ENCODE measurements at regions not wholly inside any gene's neighbourhood (a gene's known extent, or its start where the extent isn't known, plus 50 kb on each side); places are given as distances from the start of the nearest gene placed in this dataset.
"Not testable (repeated sequence)": the region's sequence is repeated elsewhere in the genome, so short reads cannot be mapped to it uniquely, and the experiment has no call there.

DNA sequence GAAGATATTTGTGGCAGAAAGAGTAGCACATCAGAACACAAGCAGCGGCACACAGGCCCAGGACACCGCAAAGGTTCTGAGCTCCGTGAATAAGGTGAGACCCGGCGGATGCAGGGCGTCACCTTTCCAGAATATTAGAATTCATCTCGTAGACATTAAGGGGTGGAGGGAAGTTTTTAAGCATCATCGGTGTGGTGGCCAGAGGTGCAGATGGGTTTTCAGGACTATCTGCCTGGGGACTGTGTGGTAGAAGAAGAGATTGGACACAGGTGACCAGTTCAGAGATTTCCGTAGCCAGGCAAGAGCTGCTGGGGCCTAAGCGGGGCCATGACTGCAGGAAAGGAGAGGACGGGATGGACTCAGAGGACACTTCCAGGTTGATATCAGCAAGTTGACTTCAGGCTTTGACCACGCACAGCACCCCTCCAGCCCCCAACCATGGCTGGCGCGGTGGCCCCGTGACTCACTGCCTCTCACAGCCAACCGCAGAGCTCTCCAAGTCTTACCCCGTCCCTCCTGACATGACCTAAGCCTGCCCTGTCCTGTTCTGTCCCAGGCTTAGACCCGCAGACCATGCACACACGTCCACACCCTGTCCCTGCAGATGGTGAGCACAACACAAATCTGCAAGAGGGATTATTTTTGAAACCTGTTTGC, 97.2 kb downstream of the OAT start:
- DNase-seq (ENCODE audit: low spot score): no peak
- in situ Hi-C loops (cut with MboI; ENCODE audit: low pct_unique_long_range_greater_than_20kb, low sequenced_read_pairs, unreplicated experiment): no loop called here
- TF ChIP-seq, protein P1, sequence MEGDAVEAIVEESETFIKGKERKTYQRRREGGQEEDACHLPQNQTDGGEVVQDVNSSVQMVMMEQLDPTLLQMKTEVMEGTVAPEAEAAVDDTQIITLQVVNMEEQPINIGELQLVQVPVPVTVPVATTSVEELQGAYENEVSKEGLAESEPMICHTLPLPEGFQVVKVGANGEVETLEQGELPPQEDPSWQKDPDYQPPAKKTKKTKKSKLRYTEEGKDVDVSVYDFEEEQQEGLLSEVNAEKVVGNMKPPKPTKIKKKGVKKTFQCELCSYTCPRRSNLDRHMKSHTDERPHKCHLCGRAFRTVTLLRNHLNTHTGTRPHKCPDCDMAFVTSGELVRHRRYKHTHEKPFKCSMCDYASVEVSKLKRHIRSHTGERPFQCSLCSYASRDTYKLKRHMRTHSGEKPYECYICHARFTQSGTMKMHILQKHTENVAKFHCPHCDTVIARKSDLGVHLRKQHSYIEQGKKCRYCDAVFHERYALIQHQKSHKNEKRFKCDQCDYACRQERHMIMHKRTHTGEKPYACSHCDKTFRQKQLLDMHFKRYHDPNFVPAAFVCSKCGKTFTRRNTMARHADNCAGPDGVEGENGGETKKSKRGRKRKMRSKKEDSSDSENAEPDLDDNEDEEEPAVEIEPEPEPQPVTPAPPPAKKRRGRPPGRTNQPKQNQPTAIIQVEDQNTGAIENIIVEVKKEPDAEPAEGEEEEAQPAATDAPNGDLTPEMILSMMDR (IDR thresholded peaks at IDR 0.05; ENCODE audit: extremely low read depth, insufficient read depth, missing control alignments): no peak

DNA sequence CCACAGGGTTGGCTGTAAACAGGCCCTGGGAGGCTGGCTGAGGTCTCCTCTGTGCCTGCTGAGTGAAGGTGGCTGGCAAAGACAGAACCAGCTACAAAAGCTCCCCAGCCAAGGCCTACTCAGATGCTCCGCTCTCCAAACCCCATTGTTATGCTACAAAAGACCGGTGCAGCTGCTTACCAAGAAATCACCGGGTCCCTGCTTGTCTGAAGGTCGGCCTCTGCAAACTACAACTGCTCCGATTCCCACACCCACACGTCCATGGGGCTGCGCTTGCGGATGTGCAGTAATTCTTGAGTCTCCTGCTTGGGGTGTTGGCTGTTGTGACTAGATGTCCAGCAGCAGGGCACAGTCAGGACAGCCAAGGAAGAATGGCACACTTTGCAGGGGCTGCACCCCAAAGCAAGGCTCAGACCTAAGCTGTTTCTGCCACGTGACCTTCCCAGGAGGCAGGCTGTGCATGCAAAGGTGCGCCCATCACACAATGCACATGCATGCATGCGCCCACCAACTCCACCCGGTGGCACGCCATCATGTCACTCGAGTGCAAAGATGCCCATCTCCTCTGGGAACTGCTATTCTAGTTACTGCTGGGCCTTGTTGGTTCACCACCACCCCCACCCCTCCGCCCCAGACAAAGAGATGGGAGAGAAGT, 97.8 kb downstream of the OAT start:
- no peak for DNase-seq (ENCODE audit: low spot score)
- TF ChIP-seq, protein P1 (IDR thresholded peaks at IDR 0.05; ENCODE audit: extremely low read depth, insufficient read depth, missing control alignments): no peak
- in situ Hi-C loops (cut with MboI; ENCODE audit: low pct_unique_long_range_greater_than_20kb, low sequenced_read_pairs, unreplicated experiment): no loop called here

DNA sequence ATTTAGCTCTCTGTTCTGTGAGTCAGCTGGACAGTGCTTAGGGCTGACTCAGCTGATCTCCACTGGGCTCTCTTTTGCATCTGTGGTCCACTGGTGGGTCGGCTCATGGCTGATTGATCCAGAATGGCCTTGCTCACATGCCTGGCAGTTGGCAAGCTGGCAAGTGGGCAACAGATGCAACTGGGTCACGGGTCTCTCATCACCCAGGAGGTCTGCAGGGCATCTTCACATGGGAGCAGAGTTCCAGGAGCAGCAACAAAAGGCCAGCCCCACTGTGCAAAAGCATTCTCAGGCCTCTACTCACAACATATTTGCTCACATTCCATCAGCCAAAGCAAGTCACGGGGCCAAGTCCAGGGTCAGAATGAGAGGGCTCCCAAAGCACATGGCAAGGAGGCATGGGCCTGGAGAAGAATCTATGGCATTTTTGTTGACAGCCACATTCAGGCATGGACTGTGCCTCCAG, 98.8 kb downstream of the OAT start:
- TF ChIP-seq, protein P1 (IDR thresholded peaks at IDR 0.05; ENCODE audit: extremely low read depth, insufficient read depth, missing control alignments): no peak
- in situ Hi-C loops (cut with MboI; ENCODE audit: low pct_unique_long_range_greater_than_20kb, low sequenced_read_pairs, unreplicated experiment): no loop called here
- no peak for DNase-seq (ENCODE audit: low spot score)

DNA sequence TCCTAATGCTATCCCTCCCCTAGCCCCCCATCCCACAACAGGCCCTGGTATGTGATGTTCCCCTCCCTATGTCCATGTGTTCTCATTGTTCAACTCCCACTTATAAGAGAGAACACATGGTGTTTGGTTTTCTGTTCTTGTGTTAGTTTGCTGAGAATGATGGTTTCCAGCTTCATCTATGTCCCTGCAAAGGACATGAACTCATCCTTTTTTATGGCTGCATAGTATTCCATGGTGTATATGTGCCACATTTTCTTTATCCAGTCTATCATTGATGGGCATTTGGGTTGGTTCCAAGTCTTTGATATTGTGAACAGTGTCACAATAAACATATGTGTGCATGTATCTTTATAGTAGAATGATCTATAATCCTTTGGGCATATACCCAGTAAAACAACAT, 99.2 kb downstream of the OAT start:
- DNase-seq (ENCODE audit: low spot score); in situ Hi-C loops (cut with MboI; ENCODE audit: low pct_unique_long_range_greater_than_20kb, low sequenced_read_pairs, unreplicated experiment): not testable (repeated sequence)

DNA sequence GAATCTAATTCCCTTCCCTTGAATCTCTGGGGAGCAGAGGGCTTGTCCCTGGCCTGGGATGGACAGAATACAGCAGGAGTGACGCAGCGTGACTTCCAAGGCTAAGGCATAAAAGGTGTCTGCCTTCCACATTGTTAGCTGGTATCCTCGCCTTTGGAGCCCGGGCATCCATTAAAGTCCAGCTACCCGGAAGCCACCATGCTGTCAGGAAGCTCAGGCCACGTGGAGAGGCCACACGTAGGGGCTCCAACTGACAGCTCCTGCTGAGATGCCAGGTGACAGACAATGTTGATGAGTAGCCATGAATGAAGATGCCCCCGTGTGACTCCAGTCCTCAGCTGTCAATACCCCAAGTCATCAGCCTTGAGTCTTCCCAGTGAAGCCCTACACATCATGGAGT, 99.9 kb downstream of the OAT start:
- no peak for DNase-seq (ENCODE audit: low spot score)
- TF ChIP-seq, protein P1 (IDR thresholded peaks at IDR 0.05; ENCODE audit: extremely low read depth, insufficient read depth, missing control alignments): no peak
- in situ Hi-C loops (cut with MboI; ENCODE audit: low pct_unique_long_range_greater_than_20kb, low sequenced_read_pairs, unreplicated experiment): no loop called here

DNA sequence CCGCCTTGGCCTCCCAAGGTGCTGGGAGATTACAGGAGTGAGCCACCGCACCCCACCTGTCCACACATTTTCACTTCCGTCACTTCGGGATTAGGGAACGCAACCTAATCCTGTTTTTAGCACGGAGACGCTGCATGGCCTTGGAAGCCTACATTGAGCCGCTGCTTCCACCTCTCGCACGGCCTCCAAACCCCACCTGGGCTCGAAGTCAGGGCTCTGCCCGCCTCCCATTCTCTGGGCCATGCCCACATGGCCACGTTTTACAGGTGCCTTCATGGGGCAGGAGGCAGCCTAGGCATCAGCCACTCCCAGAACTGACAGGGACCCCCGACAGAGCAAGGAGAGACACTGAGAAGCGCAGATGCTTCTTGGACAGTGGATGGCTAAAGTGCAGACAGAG, 100.6 kb downstream of the OAT start:
- TF ChIP-seq, protein P1 (IDR thresholded peaks at IDR 0.05; ENCODE audit: extremely low read depth, insufficient read depth, missing control alignments): no peak
- in situ Hi-C loops (cut with MboI; ENCODE audit: low pct_unique_long_range_greater_than_20kb, low sequenced_read_pairs, unreplicated experiment): no loop called here
- DNase-seq (ENCODE audit: low spot score): no peak

DNA sequence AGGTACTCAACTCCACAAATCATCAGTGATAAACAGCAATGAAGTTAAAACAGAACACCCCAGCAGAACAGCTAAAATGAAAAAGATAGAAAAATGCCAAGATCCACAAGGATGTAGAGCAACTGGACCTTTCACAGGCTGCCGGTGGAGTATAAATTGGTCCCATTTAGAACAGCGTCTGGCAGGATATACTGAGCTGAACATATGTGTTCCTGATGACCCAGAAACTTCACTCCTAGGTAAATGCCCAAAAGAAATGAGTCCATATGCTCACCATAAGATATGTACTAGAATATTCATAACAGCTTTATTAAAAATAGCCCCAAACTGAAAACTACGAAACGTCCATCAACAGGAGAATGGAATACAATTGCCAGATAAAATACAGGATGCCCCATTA, 102.4 kb downstream of the OAT start:
- in situ Hi-C loops (cut with MboI; ENCODE audit: low pct_unique_long_range_greater_than_20kb, low sequenced_read_pairs, unreplicated experiment): no loop called here
- no peak for DNase-seq (ENCODE audit: low spot score)
- TF ChIP-seq, protein P1 (IDR thresholded peaks at IDR 0.05; ENCODE audit: extremely low read depth, insufficient read depth, missing control alignments): no peak
